ENCODE measurements at regions not wholly inside any gene's neighbourhood (a gene's known extent, or its start where the extent isn't known, plus 50 kb on each side); places are given as distances from the start of the nearest gene placed in this dataset.

DNA sequence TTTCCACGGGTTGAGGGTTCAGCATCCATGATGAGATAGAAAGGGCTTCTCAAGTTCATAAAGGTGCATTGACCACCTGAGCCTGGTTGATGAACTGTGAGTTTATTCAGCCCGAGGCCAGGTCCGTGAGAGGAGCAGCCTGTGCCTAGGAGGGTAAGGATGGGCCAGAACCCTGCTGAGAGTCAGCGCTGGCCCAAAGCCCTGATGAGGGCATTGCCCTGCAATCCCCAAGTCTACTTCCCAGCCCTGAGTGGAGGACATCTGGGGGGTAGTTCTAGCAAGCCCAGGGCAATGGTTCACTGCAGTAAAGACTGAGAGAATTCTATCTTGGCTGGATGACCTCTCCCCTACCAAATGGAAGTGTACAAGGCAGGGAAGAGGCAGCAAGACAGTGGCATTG is 123.3 kb upstream of the NXT1 start:
- H3K9me3 ChIP-seq (replicated peaks; ENCODE audit: control insufficient read depth, insufficient read depth, low read length): no peaks in the 10 kb centered on the region
- ChIA-PET CTCF (interaction anchor here (1.0 to 1.9 kb wide), 6 partner anchors 8 to 535 kb away, joined by 3 to 15 read pairs (median 4); partner anchors contain the start of gene THBD), POLR2A (no interaction called here)
- H3K36me3 ChIP-seq (ENCODE audit: control insufficient read depth in 2 of 2, extremely low read depth in 1 of 2, insufficient read depth in 2 of 2, low read length in 2 of 2): no peaks in the 10 kb centered on the region
- intact Hi-C loops (cut with micrococcal nuclease) (no loop called here), dilution Hi-C loops (cut with MboI; ENCODE audit: extremely low pct_ligation_motif_present, low sequenced_read_pairs) (no loop called here)
- no peak for TF ChIP-seq FOS (IDR thresholded peaks at IDR 0.05; ENCODE audit: borderline replicate concordance, insufficient read depth, low read length)
- no peak for TF ChIP-seq GATA2 (IDR thresholded peaks at IDR 0.05; ENCODE audit: insufficient read depth, insufficient read length, low read depth, low read length)
- no peak for TF ChIP-seq MYC (IDR thresholded peaks at IDR 0.05; ENCODE audit: low read depth, low read length)
- no peak for TF ChIP-seq EZH2 (IDR thresholded peaks at IDR 0.05; ENCODE audit: borderline replicate concordance, low read depth, low read length, severe bottlenecking)
- TF ChIP-seq POLR2A (IDR thresholded peaks at IDR 0.05; ENCODE audit: low read depth, low read length): no peak
- TF ChIP-seq, protein P1, sequence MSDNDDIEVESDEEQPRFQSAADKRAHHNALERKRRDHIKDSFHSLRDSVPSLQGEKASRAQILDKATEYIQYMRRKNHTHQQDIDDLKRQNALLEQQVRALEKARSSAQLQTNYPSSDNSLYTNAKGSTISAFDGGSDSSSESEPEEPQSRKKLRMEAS (IDR thresholded peaks at IDR 0.05; ENCODE audit: insufficient read depth, insufficient read length): no peak
- TF ChIP-seq, protein P2, sequence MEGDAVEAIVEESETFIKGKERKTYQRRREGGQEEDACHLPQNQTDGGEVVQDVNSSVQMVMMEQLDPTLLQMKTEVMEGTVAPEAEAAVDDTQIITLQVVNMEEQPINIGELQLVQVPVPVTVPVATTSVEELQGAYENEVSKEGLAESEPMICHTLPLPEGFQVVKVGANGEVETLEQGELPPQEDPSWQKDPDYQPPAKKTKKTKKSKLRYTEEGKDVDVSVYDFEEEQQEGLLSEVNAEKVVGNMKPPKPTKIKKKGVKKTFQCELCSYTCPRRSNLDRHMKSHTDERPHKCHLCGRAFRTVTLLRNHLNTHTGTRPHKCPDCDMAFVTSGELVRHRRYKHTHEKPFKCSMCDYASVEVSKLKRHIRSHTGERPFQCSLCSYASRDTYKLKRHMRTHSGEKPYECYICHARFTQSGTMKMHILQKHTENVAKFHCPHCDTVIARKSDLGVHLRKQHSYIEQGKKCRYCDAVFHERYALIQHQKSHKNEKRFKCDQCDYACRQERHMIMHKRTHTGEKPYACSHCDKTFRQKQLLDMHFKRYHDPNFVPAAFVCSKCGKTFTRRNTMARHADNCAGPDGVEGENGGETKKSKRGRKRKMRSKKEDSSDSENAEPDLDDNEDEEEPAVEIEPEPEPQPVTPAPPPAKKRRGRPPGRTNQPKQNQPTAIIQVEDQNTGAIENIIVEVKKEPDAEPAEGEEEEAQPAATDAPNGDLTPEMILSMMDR (IDR thresholded peaks at IDR 0.05; ENCODE audit: extremely low read depth in 1 of 2, insufficient read depth in 1 of 2, low read depth in 1 of 2, low read length in 2 of 2): no peak
- no peak for TF ChIP-seq JUN (IDR thresholded peaks at IDR 0.05; ENCODE audit: borderline replicate concordance, insufficient read depth, insufficient read length, low read depth)
- no peak for TF ChIP-seq POLR2AphosphoS5 (IDR thresholded peaks at IDR 0.05; ENCODE audit: insufficient read depth, low read depth, low read length)
- peaks cover 8% of the 10 kb centered on the region for H3K4me1 ChIP-seq (ENCODE audit: control insufficient read depth, extremely low read depth, insufficient read depth, low read length)
- no peak overlapping the region for H3K9ac ChIP-seq (replicated peaks; ENCODE audit: extremely low read depth, insufficient read depth, low read length)
- no peaks in the 10 kb centered on the region for H3K9me1 ChIP-seq (replicated peaks; ENCODE audit: control insufficient read depth, extremely low read depth, insufficient read depth, low read length)
- no peak overlapping the region for H3K4me2 ChIP-seq (ENCODE audit: insufficient read depth, low read length)
- H3K79me2 ChIP-seq (ENCODE audit: control insufficient read depth, insufficient read depth, low read length): no peaks in the 10 kb centered on the region
- H2AFZ ChIP-seq (ENCODE audit: low read depth, low read length): no peak overlapping the region
- H3K27ac ChIP-seq (ENCODE audit: insufficient read depth, low read depth, low read length): no peak overlapping the region
- FAIRE-seq: no peak
- no peak overlapping the region for H3K4me3 ChIP-seq (replicated peaks in 1 of 3; ENCODE audit: insufficient read depth in 1 of 3, low read depth in 1 of 3, low read length in 3 of 3)
- no peaks in the 10 kb centered on the region for H3K27me3 ChIP-seq (ENCODE audit: control insufficient read depth in 2 of 2, insufficient read depth in 2 of 2, low read length in 2 of 2)
- no TSS peak for BruUV-seq (replicated peaks)
- no peaks in the 10 kb centered on the region for H4K20me1 ChIP-seq (replicated peaks; ENCODE audit: control insufficient read depth, extremely low read depth, insufficient read depth, low read length)
- no peak for DNase-seq (ENCODE audit: low read depth, low spot score)

Measured in endothelial cell of umbilical vein (primary cell).